Glutamatergic neuron (in vitro differentiated cells): ENCODE measurements at regions not wholly inside any gene's neighbourhood (a gene's known extent, or its start where the extent isn't known, plus 50 kb on each side); places are given as distances from the start of the nearest gene placed in this dataset.

ENCODE experiments used
- DNase-seq: peaks from one replicate; pipeline ENCODE4 v3.0.0; 2022
- H3K27ac Mint-ChIP-seq: one replicate; pipeline ENCODE4 v1.8.0; 2020; ENCODE audit warnings: mild to moderate bottlenecking, mixed read lengths, inconsistent platforms; ENCODE audit not compliant: unreplicated experiment
- H3K27me3 Mint-ChIP-seq: one replicate; pipeline ENCODE4 v1.8.0; 2020; ENCODE audit warnings: mild to moderate bottlenecking, moderate library complexity, mixed read lengths, inconsistent platforms; ENCODE audit not compliant: unreplicated experiment
- H3K36me3 Mint-ChIP-seq: one replicate; pipeline ENCODE4 v1.8.0; 2020; ENCODE audit warnings: mild to moderate bottlenecking, mixed read lengths, inconsistent platforms; ENCODE audit not compliant: unreplicated experiment
- H3K4me1 Mint-ChIP-seq: one replicate; pipeline ENCODE4 v1.8.0; 2020; ENCODE audit warnings: mild to moderate bottlenecking, low read depth, mixed read lengths, inconsistent platforms; ENCODE audit not compliant: unreplicated experiment
- H3K4me3 Mint-ChIP-seq: one replicate; pipeline ENCODE4 v1.8.0; 2020; ENCODE audit warnings: mild to moderate bottlenecking, mixed read lengths, inconsistent platforms; ENCODE audit not compliant: unreplicated experiment
- H3K9me3 Mint-ChIP-seq: one replicate; pipeline ENCODE4 v1.8.0; 2020; ENCODE audit warnings: mild to moderate bottlenecking, moderate library complexity, mixed read lengths, inconsistent platforms; ENCODE audit not compliant: unreplicated experiment
- CTCF ChIP-seq: fragments of 200-600 bp; sonication (generic); IDR thresholded peaks from one replicate; pipeline ENCODE4 v1.5.0; 2021; ENCODE audit not compliant: partially characterized antibody, unreplicated experiment

GRCh38 chr9:1253064-1253979, 203.2 kb downstream of the DMRT2 start:
- H3K27ac Mint-ChIP-seq = no peak overlapping the region
- no peaks in the 10 kb centered on the region for H3K4me1 Mint-ChIP-seq
- peaks cover 1% of the 10 kb centered on the region for H3K27me3 Mint-ChIP-seq
- TF ChIP-seq CTCF = no peak
- H3K36me3 Mint-ChIP-seq = no peaks in the 10 kb centered on the region
- H3K9me3 Mint-ChIP-seq = no peaks in the 10 kb centered on the region
- H3K4me3 Mint-ChIP-seq = no peak overlapping the region
- DNase-seq = no peak

- no peaks in the 10 kb centered on the region for H3K4me1 Mint-ChIP-seq
- H3K27me3 Mint-ChIP-seq = peaks cover 1% of the 10 kb centered on the region
- no peaks in the 10 kb centered on the region for H3K9me3 Mint-ChIP-seq
- H3K36me3 Mint-ChIP-seq = no peaks in the 10 kb centered on the region
- no peak for TF ChIP-seq CTCF
- no peak for DNase-seq
- H3K4me3 Mint-ChIP-seq = no peak overlapping the region
- no peak overlapping the region for H3K27ac Mint-ChIP-seq
These were observed 203.9 kb downstream of the DMRT2 start for GRCh38 chr9:1254071-1254470.

GRCh38 chr9:1256178-1256577, 206.0 kb downstream of the DMRT2 start:
- no peak for TF ChIP-seq CTCF

GRCh38 chr9:1261266-1261665, 211.1 kb downstream of the DMRT2 start:
- Mint-ChIP-seq H3K27me3 (no peaks in the 10 kb centered on the region), H3K27ac (no peak overlapping the region), H3K36me3 (no peaks in the 10 kb centered on the region), H3K4me3 (no peak overlapping the region), H3K9me3 (peaks cover 1% of the 10 kb centered on the region), H3K4me1 (no peaks in the 10 kb centered on the region)
- no peak for TF ChIP-seq CTCF
- no peak for DNase-seq

More at GRCh38 chr9:1256178-1256577, 206.0 kb downstream of the DMRT2 start:
- no peak for DNase-seq
- Mint-ChIP-seq H3K4me1 (no peaks in the 10 kb centered on the region), H3K4me3 (no peak overlapping the region), H3K9me3 (no peaks in the 10 kb centered on the region), H3K36me3 (no peaks in the 10 kb centered on the region), H3K27me3 (peaks cover 1% of the 10 kb centered on the region), H3K27ac (no peak overlapping the region)

- TF ChIP-seq CTCF = no peak
- H3K4me1 Mint-ChIP-seq = no peaks in the 10 kb centered on the region
- no peak overlapping the region for H3K27ac Mint-ChIP-seq
- no peaks in the 10 kb centered on the region for H3K27me3 Mint-ChIP-seq
- peaks cover 1% of the 10 kb centered on the region for H3K9me3 Mint-ChIP-seq
- no peak overlapping the region for H3K4me3 Mint-ChIP-seq
- no peak for DNase-seq
- H3K36me3 Mint-ChIP-seq = no peaks in the 10 kb centered on the region
These were observed 212.0 kb downstream of the DMRT2 start for GRCh38 chr9:1261879-1262766.
